PC-3 (cell line): ENCODE measurements at regions not wholly inside any gene's neighbourhood (a gene's known extent, or its start where the extent isn't known, plus 50 kb on each side); places are given as distances from the start of the nearest gene placed in this dataset.

ENCODE experiments used
- ATAC-seq: fragments of 200-7000 bp; cut with Tn5 transposase; 2 replicates; pipeline ENCODE4 v1.9.1; 2020; ENCODE audit warnings: mild to moderate bottlenecking, moderate library complexity
- BruUV-seq: library from RNA; stranded (reverse); fragments of 400-500 nt; replicated peaks from 2 replicates; lab custom pipeline; 2021; lab: Mats Ljungman, UMichigan
- CTCF ChIA-PET: fragments of 300-600 bp; sonication (Branson Sonifier 250); formaldehyde crosslinking; loops from one replicate; lab custom pipeline; 2022; ENCODE audit warnings: antibody characterized with exemption; lab: Charles Lee
- POLR2A ChIA-PET: fragments of 300-600 bp; sonication (Branson Sonifier 250); formaldehyde crosslinking; loops from one replicate; lab custom pipeline; 2022; ENCODE audit warnings: antibody characterized with exemption; ENCODE audit not compliant: unreplicated experiment; lab: Charles Lee
- DNase-seq: peaks from one replicate; pipeline ENCODE4 v3.0.0-alpha.2; 2015
- H2AFZ ChIP-seq: fragments of 300-600 bp; sonication (generic); 2 replicates; pipeline ENCODE4 v1.6.0; 2016; ENCODE audit warnings: antibody characterized with exemption, low read length
- H3F3A ChIP-seq: fragments of 300-600 bp; sonication (generic); one replicate; pipeline ENCODE4 v1.6.0; 2017; ENCODE audit warnings: antibody characterized with exemption, low read length, control low read depth, mild to moderate bottlenecking; ENCODE audit not compliant: unreplicated experiment
- H3K27ac ChIP-seq: fragments of 300-600 bp; sonication (generic); 2 replicates; pipeline ENCODE4 v1.5.1; 2016; ENCODE audit warnings: mild to moderate bottlenecking, low read length
- H3K27me3 ChIP-seq: fragments of 300-600 bp; sonication (generic); 2 replicates; pipeline ENCODE4 v1.6.1; 2016; ENCODE audit warnings: low read length, mixed read lengths
- H3K36me3 ChIP-seq: fragments of 300-600 bp; sonication (generic); 2 replicates; pipeline ENCODE4 v1.6.1; 2016; ENCODE audit warnings: low read depth, mixed run types, low read length, mixed read lengths
- H3K4me1 ChIP-seq: fragments of 300-600 bp; sonication (generic); 2 replicates; pipeline ENCODE4 v1.5.1; 2016; ENCODE audit warnings: low read length; ENCODE audit not compliant: insufficient read depth
- H3K4me2 ChIP-seq: fragments of 300-600 bp; sonication (generic); 2 replicates; pipeline ENCODE4 v1.6.0; 2016; ENCODE audit warnings: low read length
- H3K4me3 ChIP-seq: fragments of 300-600 bp; sonication (generic); 2 replicates; pipeline ENCODE4 v1.5.1; 2016; ENCODE audit warnings: mild to moderate bottlenecking, low read length, mixed read lengths
- H3K79me2 ChIP-seq: fragments of 300-600 bp; sonication (generic); 2 replicates; pipeline ENCODE4 v1.6.1; 2017; ENCODE audit warnings: low read length, mixed read lengths
- H3K9ac ChIP-seq: fragments of 300-600 bp; sonication (generic); 2 replicates; pipeline ENCODE4 v1.6.0; 2016; ENCODE audit warnings: mild to moderate bottlenecking, low read length
- H3K9me2 ChIP-seq: fragments of 300-600 bp; sonication (generic); replicated peaks from 2 replicates; pipeline ENCODE4 v1.6.1; 2016; ENCODE audit warnings: mixed run types, low read length, mixed read lengths
- H3K9me3 ChIP-seq: fragments of 300-600 bp; sonication (generic); 2 replicates; pipeline ENCODE4 v1.6.1; 2016; ENCODE audit warnings: low read length, mixed read lengths
- H4K20me1 ChIP-seq: fragments of 300-600 bp; sonication (generic); 2 replicates; pipeline ENCODE4 v1.6.1; 2016; ENCODE audit warnings: low read length, mixed read lengths
- EZH2 ChIP-seq: fragments of 300-600 bp; sonication (generic); IDR thresholded peaks from one replicate; pipeline ENCODE4 v1.6.1; 2017; ENCODE audit warnings: antibody characterized with exemption, mild to moderate bottlenecking, low read length; ENCODE audit not compliant: unreplicated experiment
- EZH2phosphoT487 ChIP-seq: fragments of 300-600 bp; sonication (generic); IDR thresholded peaks from 2 replicates; pipeline ENCODE4 v1.6.1; 2018; ENCODE audit warnings: mild to moderate bottlenecking, antibody characterized with exemption, low read length, borderline replicate concordance
- intact Hi-C: fragments of 100-400 bp; cut with micrococcal nuclease; formaldehyde crosslinking; loops from 2 replicates; pipeline ENCODE4 v1.9.0; 2023
- TF ChIP-seq, protein P1 (sequence below): fragments of 300-600 bp; sonication (generic); conservative IDR thresholded peaks from 2 replicates; pipeline ENCODE4 v1.5.1; 2017; ENCODE audit warnings: antibody characterized with exemption, low read depth, mild to moderate bottlenecking, low read length

- no peak overlapping the region for H3K27ac ChIP-seq
- no peaks in the 10 kb centered on the region for H3K9me2 ChIP-seq
- H3K79me2 ChIP-seq = no peaks in the 10 kb centered on the region
- intact Hi-C loops = no loop called here
- no peaks in the 10 kb centered on the region for H3F3A ChIP-seq
- H3K4me1 ChIP-seq = no peaks in the 10 kb centered on the region
- DNase-seq (no peak), ATAC-seq (no peak)
- no peaks in the 10 kb centered on the region for H3K9me3 ChIP-seq
- no peaks in the 10 kb centered on the region for H3K36me3 ChIP-seq
- H3K4me3 ChIP-seq = no peak overlapping the region
- no peak overlapping the region for H3K4me2 ChIP-seq
- ChIA-PET CTCF (no interaction called here), POLR2A (no interaction called here)
- no peak overlapping the region for H2AFZ ChIP-seq
- peaks cover 40% of the 10 kb centered on the region for H3K27me3 ChIP-seq
- TF ChIP-seq, protein P1, sequence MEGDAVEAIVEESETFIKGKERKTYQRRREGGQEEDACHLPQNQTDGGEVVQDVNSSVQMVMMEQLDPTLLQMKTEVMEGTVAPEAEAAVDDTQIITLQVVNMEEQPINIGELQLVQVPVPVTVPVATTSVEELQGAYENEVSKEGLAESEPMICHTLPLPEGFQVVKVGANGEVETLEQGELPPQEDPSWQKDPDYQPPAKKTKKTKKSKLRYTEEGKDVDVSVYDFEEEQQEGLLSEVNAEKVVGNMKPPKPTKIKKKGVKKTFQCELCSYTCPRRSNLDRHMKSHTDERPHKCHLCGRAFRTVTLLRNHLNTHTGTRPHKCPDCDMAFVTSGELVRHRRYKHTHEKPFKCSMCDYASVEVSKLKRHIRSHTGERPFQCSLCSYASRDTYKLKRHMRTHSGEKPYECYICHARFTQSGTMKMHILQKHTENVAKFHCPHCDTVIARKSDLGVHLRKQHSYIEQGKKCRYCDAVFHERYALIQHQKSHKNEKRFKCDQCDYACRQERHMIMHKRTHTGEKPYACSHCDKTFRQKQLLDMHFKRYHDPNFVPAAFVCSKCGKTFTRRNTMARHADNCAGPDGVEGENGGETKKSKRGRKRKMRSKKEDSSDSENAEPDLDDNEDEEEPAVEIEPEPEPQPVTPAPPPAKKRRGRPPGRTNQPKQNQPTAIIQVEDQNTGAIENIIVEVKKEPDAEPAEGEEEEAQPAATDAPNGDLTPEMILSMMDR = no peak
- TF ChIP-seq EZH2 (no peak), EZH2phosphoT487 (no peak)
- BruUV-seq = no TSS peak
- H4K20me1 ChIP-seq = no peaks in the 10 kb centered on the region
- H3K9ac ChIP-seq = no peak overlapping the region
Observed at GRCh38 chr2:136448432-136448831, 316.9 kb upstream of the THSD7B start.

GRCh38 chr2:136444323-136444722 is 321.0 kb upstream of the THSD7B start:
- Histone ChIP-seq H3K4me1 (no peaks in the 10 kb centered on the region), H4K20me1 (no peaks in the 10 kb centered on the region), H2AFZ (no peak overlapping the region), H3K27me3 (peaks cover 60% of the 10 kb centered on the region), H3K79me2 (no peaks in the 10 kb centered on the region), H3K9ac (no peak overlapping the region), H3K27ac (no peak overlapping the region), H3K36me3 (no peaks in the 10 kb centered on the region), H3F3A (no peaks in the 10 kb centered on the region), H3K9me2 (no peaks in the 10 kb centered on the region), H3K4me3 (no peak overlapping the region), H3K9me3 (no peaks in the 10 kb centered on the region), H3K4me2 (no peak overlapping the region)
- ChIA-PET POLR2A (no interaction called here), CTCF (no interaction called here)
- TF ChIP-seq, protein P1 = no peak
- no peak for TF ChIP-seq EZH2
- TF ChIP-seq EZH2phosphoT487 = no peak
- DNase-seq = no peak
- BruUV-seq = no TSS peak
- ATAC-seq = no peak
- intact Hi-C loops = no loop called here

GRCh38 chr2:136443661-136444060 is 321.7 kb upstream of the THSD7B start:
- TF ChIP-seq EZH2 (no peak), EZH2phosphoT487 (no peak)
- TF ChIP-seq, protein P1 = no peak
- DNase-seq (no peak), ATAC-seq (no peak)
- Histone ChIP-seq H3K27me3 (peaks cover 54% of the 10 kb centered on the region), H3K27ac (no peak overlapping the region), H3K9me3 (no peaks in the 10 kb centered on the region), H3K79me2 (no peaks in the 10 kb centered on the region), H2AFZ (no peak overlapping the region), H4K20me1 (no peaks in the 10 kb centered on the region), H3F3A (no peaks in the 10 kb centered on the region), H3K36me3 (no peaks in the 10 kb centered on the region), H3K4me1 (no peaks in the 10 kb centered on the region), H3K4me3 (no peak overlapping the region), H3K9me2 (no peaks in the 10 kb centered on the region), H3K4me2 (no peak overlapping the region), H3K9ac (no peak overlapping the region)
- ChIA-PET CTCF (no interaction called here), POLR2A (no interaction called here)
- BruUV-seq = no TSS peak
- intact Hi-C loops = no loop called here
